PC-3 (cell line): ENCODE measurements at regions not wholly inside any gene's neighbourhood (a gene's known extent, or its start where the extent isn't known, plus 50 kb on each side); places are given as distances from the start of the nearest gene placed in this dataset.
A peak's percentile ranks its signal among the peaks of the same experiment; 100 is the strongest.

Experiments used
- ATAC-seq: fragments of 200-7000 bp; cut with Tn5 transposase; 2 replicates; pipeline ENCODE4 v1.9.1; 2020; ENCODE audit warnings: mild to moderate bottlenecking, moderate library complexity
- BruUV-seq: library from RNA; stranded (reverse); fragments of 400-500 nt; replicated peaks from 2 replicates; lab custom pipeline; 2021; lab: Mats Ljungman, UMichigan
- CTCF ChIA-PET: fragments of 300-600 bp; sonication (Branson Sonifier 250); formaldehyde crosslinking; loops from one replicate; lab custom pipeline; 2022; ENCODE audit warnings: antibody characterized with exemption; lab: Charles Lee
- POLR2A ChIA-PET: fragments of 300-600 bp; sonication (Branson Sonifier 250); formaldehyde crosslinking; loops from one replicate; lab custom pipeline; 2022; ENCODE audit warnings: antibody characterized with exemption; ENCODE audit not compliant: unreplicated experiment; lab: Charles Lee
- DNase-seq: peaks from one replicate; pipeline ENCODE4 v3.0.0-alpha.2; 2015
- H2AFZ ChIP-seq: fragments of 300-600 bp; sonication (generic); 2 replicates; pipeline ENCODE4 v1.6.0; 2016; ENCODE audit warnings: antibody characterized with exemption, low read length
- H3F3A ChIP-seq: fragments of 300-600 bp; sonication (generic); one replicate; pipeline ENCODE4 v1.6.0; 2017; ENCODE audit warnings: antibody characterized with exemption, low read length, control low read depth, mild to moderate bottlenecking; ENCODE audit not compliant: unreplicated experiment
- H3K27ac ChIP-seq: fragments of 300-600 bp; sonication (generic); 2 replicates; pipeline ENCODE4 v1.5.1; 2016; ENCODE audit warnings: mild to moderate bottlenecking, low read length
- H3K27me3 ChIP-seq: fragments of 300-600 bp; sonication (generic); 2 replicates; pipeline ENCODE4 v1.6.1; 2016; ENCODE audit warnings: low read length, mixed read lengths
- H3K36me3 ChIP-seq: fragments of 300-600 bp; sonication (generic); 2 replicates; pipeline ENCODE4 v1.6.1; 2016; ENCODE audit warnings: low read depth, mixed run types, low read length, mixed read lengths
- H3K4me1 ChIP-seq: fragments of 300-600 bp; sonication (generic); 2 replicates; pipeline ENCODE4 v1.5.1; 2016; ENCODE audit warnings: low read length; ENCODE audit not compliant: insufficient read depth
- H3K4me2 ChIP-seq: fragments of 300-600 bp; sonication (generic); 2 replicates; pipeline ENCODE4 v1.6.0; 2016; ENCODE audit warnings: low read length
- H3K4me3 ChIP-seq: fragments of 300-600 bp; sonication (generic); 2 replicates; pipeline ENCODE4 v1.5.1; 2016; ENCODE audit warnings: mild to moderate bottlenecking, low read length, mixed read lengths
- H3K79me2 ChIP-seq: fragments of 300-600 bp; sonication (generic); 2 replicates; pipeline ENCODE4 v1.6.1; 2017; ENCODE audit warnings: low read length, mixed read lengths
- H3K9ac ChIP-seq: fragments of 300-600 bp; sonication (generic); 2 replicates; pipeline ENCODE4 v1.6.0; 2016; ENCODE audit warnings: mild to moderate bottlenecking, low read length
- H3K9me2 ChIP-seq: fragments of 300-600 bp; sonication (generic); replicated peaks from 2 replicates; pipeline ENCODE4 v1.6.1; 2016; ENCODE audit warnings: mixed run types, low read length, mixed read lengths
- H3K9me3 ChIP-seq: fragments of 300-600 bp; sonication (generic); 2 replicates; pipeline ENCODE4 v1.6.1; 2016; ENCODE audit warnings: low read length, mixed read lengths
- H4K20me1 ChIP-seq: fragments of 300-600 bp; sonication (generic); 2 replicates; pipeline ENCODE4 v1.6.1; 2016; ENCODE audit warnings: low read length, mixed read lengths
- CTCF ChIP-seq: fragments of 300-600 bp; sonication (generic); conservative IDR thresholded peaks from 2 replicates; pipeline ENCODE4 v1.5.1; 2017; ENCODE audit warnings: antibody characterized with exemption, low read depth, mild to moderate bottlenecking, low read length
- EZH2 ChIP-seq: fragments of 300-600 bp; sonication (generic); IDR thresholded peaks from one replicate; pipeline ENCODE4 v1.6.1; 2017; ENCODE audit warnings: antibody characterized with exemption, mild to moderate bottlenecking, low read length; ENCODE audit not compliant: unreplicated experiment
- EZH2phosphoT487 ChIP-seq: fragments of 300-600 bp; sonication (generic); IDR thresholded peaks from 2 replicates; pipeline ENCODE4 v1.6.1; 2018; ENCODE audit warnings: mild to moderate bottlenecking, antibody characterized with exemption, low read length, borderline replicate concordance
- intact Hi-C: fragments of 100-400 bp; cut with micrococcal nuclease; formaldehyde crosslinking; loops from 2 replicates; pipeline ENCODE4 v1.9.0; 2023

DNA sequence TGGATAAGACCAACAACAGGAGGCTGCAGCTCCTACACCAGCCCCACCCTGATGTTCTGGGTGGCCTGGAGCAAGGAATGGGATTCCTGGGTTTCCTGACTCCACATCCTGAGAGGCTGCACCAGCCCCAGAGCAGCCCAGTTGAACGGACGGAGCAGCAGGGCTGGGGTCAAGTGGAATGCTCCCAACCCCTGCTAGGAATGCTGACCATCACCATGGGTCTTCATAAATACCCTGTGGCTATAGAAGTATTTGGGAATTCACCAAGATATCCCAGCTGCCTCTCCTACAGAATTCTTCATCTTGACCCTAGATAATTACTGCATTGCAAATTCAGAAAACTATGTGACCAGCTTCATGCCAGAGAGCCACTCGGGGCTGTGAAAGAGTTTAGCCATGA, 180.3 kb downstream of the THBS2 start:
- POLR2A ChIA-PET, result no interaction called here

DNA sequence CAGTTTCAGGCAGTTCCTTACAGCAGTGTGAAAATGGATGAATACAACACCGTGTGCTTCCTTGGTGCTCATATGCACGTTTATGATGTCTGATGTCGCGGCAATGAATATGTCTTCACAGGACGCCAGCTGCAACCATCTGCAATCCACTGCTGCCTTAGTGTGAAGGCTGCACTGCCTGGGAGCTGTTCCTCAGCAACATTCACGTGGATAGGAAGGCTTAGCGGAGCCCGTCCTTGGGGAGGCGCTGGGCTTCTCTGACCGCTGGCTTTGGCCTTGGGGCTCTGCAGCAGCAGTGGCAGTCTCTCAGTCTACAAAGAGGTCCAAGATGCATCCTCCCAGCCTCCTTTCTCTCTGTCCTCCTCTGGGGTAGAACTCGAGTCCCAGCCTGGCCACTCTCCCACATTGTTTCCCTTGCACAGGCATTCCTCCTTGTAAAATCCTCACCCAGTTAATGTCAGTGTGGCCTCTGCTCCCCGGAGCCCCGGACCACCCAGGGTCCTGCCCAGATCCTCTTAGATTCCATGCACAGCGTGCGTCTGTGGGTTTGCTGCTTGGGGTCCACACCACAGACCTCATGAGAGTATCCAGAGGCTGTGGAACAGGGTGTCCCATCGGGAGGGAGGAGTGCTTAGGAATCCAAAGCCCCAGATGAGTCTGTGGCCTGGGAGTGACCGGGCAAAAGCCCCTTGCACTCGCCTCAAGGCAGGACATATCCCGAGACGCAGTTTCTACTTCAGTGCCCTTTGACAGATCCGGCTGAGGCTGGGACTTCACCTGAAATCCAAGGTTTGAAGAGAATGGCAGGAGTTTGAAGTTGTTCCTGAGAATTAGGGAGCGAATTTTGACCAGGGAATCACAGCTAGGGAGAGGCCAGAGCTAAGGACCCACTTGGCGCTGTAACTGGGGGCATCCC, 181.3 kb downstream of the THBS2 start:
- Histone ChIP-seq H3F3A (no peaks in the 10 kb centered on the region), H3K9me2 (no peaks in the 10 kb centered on the region), H2AFZ (no peak overlapping the region), H4K20me1 (no peaks in the 10 kb centered on the region), H3K4me3 (no peak overlapping the region), H3K79me2 (no peaks in the 10 kb centered on the region), H3K9me3 (no peaks in the 10 kb centered on the region), H3K4me1 (peaks cover 20% of the 10 kb centered on the region), H3K9ac (no peak overlapping the region), H3K27me3 (no peaks in the 10 kb centered on the region), H3K36me3 (no peaks in the 10 kb centered on the region), H3K4me2 (no peak overlapping the region), H3K27ac (no peak overlapping the region)
- TF ChIP-seq EZH2 (no peak), EZH2phosphoT487 (no peak), CTCF (no peak)
- intact Hi-C loops, result no loop called here
- POLR2A ChIA-PET, result no interaction called here
- CTCF ChIA-PET, result no interaction called here
- no peak for ATAC-seq
- no peak for DNase-seq
- BruUV-seq, result no TSS peak

More for the DNA sequence above, 180.3 kb downstream of the THBS2 start:
- no peak overlapping the region for H3K27ac ChIP-seq
- no peak overlapping the region for H3K4me3 ChIP-seq
- BruUV-seq, result no TSS peak
- CTCF ChIA-PET, result no interaction called here
- H3K79me2 ChIP-seq, result no peaks in the 10 kb centered on the region
- no peak for DNase-seq
- TF ChIP-seq CTCF (no peak), EZH2phosphoT487 (no peak), EZH2 (no peak)
- no peak for ATAC-seq
- no peaks in the 10 kb centered on the region for H3K9me2 ChIP-seq
- intact Hi-C loops, result no loop called here
- H3K9me3 ChIP-seq, result no peaks in the 10 kb centered on the region
- H3K4me2 ChIP-seq, result no peak overlapping the region
- no peak overlapping the region for H2AFZ ChIP-seq
- no peaks in the 10 kb centered on the region for H3K36me3 ChIP-seq
- no peaks in the 10 kb centered on the region for H3F3A ChIP-seq
- no peaks in the 10 kb centered on the region for H4K20me1 ChIP-seq
- no peak overlapping the region for H3K9ac ChIP-seq
- H3K27me3 ChIP-seq, result no peaks in the 10 kb centered on the region
- peaks cover 20% of the 10 kb centered on the region for H3K4me1 ChIP-seq

- Histone ChIP-seq H3K4me1 (peaks cover 20% of the 10 kb centered on the region), H3K9me2 (no peaks in the 10 kb centered on the region), H2AFZ (no peak overlapping the region), H3F3A (no peaks in the 10 kb centered on the region), H3K9me3 (no peaks in the 10 kb centered on the region), H3K9ac (peak overlapping the region; percentile 40), H3K36me3 (no peaks in the 10 kb centered on the region), H4K20me1 (no peaks in the 10 kb centered on the region), H3K79me2 (no peaks in the 10 kb centered on the region), H3K4me2 (peak overlapping the region; percentile 60), H3K27me3 (no peaks in the 10 kb centered on the region), H3K4me3 (no peak overlapping the region), H3K27ac (peak overlapping the region; percentile 91)
- CTCF ChIA-PET, result no interaction called here
- no TSS peak for BruUV-seq
- intact Hi-C loops, result no loop called here
- no peak for TF ChIP-seq EZH2
- ATAC-seq, result no peak
- POLR2A ChIA-PET, result no interaction called here
- DNase-seq, result no peak
These were observed 182.3 kb downstream of the THBS2 start for GRCh38 chr6:169071394-169071793.
